ENCODE measurements at regions not wholly inside any gene's neighbourhood (a gene's known extent, or its start where the extent isn't known, plus 50 kb on each side); places are given as distances from the start of the nearest gene placed in this dataset.

DNA sequence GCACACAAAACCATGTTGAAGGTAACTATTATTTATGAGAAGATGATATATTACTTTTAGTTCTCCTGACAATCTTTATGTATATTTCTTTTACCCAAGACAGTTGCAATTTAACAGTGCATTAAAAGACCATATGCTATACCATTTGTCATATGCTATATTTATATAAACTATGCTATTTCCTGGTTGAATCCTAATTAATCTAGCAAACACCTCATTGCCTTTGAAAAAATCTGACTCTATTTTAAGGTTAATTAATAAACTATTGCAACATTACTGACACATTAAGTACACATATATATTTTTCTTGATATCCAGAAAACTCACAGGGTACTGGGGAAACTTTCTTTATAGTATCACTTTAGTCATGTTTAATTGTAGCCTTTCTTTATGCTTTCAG lies 649.4 kb upstream of the PCDH20 start:
- TF ChIP-seq EZH2phosphoT487 (IDR thresholded peaks at IDR 0.05; ENCODE audit: low read depth, severe bottlenecking, unreplicated experiment) (no peak), EZH2 (IDR thresholded peaks at IDR 0.05; ENCODE audit: borderline replicate concordance) (no peak)
- TF ChIP-seq, protein P1, sequence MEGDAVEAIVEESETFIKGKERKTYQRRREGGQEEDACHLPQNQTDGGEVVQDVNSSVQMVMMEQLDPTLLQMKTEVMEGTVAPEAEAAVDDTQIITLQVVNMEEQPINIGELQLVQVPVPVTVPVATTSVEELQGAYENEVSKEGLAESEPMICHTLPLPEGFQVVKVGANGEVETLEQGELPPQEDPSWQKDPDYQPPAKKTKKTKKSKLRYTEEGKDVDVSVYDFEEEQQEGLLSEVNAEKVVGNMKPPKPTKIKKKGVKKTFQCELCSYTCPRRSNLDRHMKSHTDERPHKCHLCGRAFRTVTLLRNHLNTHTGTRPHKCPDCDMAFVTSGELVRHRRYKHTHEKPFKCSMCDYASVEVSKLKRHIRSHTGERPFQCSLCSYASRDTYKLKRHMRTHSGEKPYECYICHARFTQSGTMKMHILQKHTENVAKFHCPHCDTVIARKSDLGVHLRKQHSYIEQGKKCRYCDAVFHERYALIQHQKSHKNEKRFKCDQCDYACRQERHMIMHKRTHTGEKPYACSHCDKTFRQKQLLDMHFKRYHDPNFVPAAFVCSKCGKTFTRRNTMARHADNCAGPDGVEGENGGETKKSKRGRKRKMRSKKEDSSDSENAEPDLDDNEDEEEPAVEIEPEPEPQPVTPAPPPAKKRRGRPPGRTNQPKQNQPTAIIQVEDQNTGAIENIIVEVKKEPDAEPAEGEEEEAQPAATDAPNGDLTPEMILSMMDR (IDR thresholded peaks at IDR 0.05; ENCODE audit: poor library complexity) = no peak

All from hepatocyte (in vitro differentiated cells).